ENCODE measurements at regions not wholly inside any gene's neighbourhood (a gene's known extent, or its start where the extent isn't known, plus 50 kb on each side); places are given as distances from the start of the nearest gene placed in this dataset.
A peak's percentile ranks its signal among the peaks of the same experiment; 100 is the strongest.

DNA sequence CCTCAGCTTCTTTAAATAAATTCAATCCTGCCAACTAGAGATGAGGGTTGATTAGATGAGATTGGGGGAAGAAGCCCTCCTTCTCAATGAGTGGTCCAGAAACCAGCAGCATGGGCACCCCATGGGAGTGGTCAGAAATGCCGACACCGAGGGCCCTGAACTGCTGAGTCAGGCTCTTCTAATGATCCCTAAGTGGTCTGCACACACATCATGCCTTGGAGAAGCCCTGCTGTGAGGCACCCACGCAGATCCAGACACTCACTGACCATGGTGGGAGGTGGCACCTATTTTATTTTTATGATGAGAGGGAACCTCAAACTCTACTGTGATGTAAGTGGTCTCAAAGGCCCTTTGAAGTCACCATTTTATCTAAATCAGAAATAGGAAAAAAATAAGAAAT is 72.3 kb upstream of the BOD1 start (continued):
- TF ChIP-seq EGR1 (conservative IDR thresholded peaks at IDR 0.05) (peak; percentile 57), MAFG (tag; conservative IDR thresholded peaks at IDR 0.05) (peak; percentile 90), FOXM1 (IDR thresholded peaks at IDR 0.05; ENCODE audit: low read depth) (no peak), FOXM1 (CRISPR knock-in tag; IDR thresholded peaks at IDR 0.05; ENCODE audit: low read depth) (no peak), ZNF12 (CRISPR knock-in tag; IDR thresholded peaks at IDR 0.05) (no peak), POLR3A (IDR thresholded peaks at IDR 0.05; ENCODE audit: borderline replicate concordance, extremely low read depth, insufficient read depth, insufficient read length) (no peak), SIN3B (IDR thresholded peaks at IDR 0.05; ENCODE audit: low read depth) (no peak), ZNF778 (CRISPR knock-in tag; IDR thresholded peaks at IDR 0.05) (no peak), LEF1 (IDR thresholded peaks at IDR 0.05) (0 out of 2 replicates have a peak, but pooled peaks have one; percentile 32), GATA2 (CRISPR knock-in tag; IDR thresholded peaks at IDR 0.05) (no peak), SUPT5H (IDR thresholded peaks at IDR 0.05) (no peak), C11orf30 (IDR thresholded peaks at IDR 0.05; ENCODE audit: low read depth) (peak; percentile 95), RNF2 (IDR thresholded peaks at IDR 0.05) (no peak), COPS2 (conservative IDR thresholded peaks at IDR 0.05) (no peak), MAFK (IDR thresholded peaks at IDR 0.05; ENCODE audit: low read length) (peak; percentile 87), HLTF (IDR thresholded peaks at IDR 0.05) (no peak)
- TF ChIP-seq, protein P1, sequence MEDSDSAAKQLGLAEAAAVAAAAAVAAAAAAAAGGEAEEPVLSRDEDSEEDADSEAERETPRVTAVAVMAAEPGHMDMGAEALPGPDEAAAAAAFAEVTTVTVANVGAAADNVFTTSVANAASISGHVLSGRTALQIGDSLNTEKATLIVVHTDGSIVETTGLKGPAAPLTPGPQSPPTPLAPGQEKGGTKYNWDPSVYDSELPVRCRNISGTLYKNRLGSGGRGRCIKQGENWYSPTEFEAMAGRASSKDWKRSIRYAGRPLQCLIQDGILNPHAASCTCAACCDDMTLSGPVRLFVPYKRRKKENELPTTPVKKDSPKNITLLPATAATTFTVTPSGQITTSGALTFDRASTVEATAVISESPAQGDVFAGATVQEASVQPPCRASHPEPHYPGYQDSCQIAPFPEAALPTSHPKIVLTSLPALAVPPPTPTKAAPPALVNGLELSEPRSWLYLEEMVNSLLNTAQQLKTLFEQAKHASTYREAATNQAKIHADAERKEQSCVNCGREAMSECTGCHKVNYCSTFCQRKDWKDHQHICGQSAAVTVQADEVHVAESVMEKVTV (CRISPR knock-in tag; IDR thresholded peaks at IDR 0.05) = no peak
- TF ChIP-seq, protein P2, sequence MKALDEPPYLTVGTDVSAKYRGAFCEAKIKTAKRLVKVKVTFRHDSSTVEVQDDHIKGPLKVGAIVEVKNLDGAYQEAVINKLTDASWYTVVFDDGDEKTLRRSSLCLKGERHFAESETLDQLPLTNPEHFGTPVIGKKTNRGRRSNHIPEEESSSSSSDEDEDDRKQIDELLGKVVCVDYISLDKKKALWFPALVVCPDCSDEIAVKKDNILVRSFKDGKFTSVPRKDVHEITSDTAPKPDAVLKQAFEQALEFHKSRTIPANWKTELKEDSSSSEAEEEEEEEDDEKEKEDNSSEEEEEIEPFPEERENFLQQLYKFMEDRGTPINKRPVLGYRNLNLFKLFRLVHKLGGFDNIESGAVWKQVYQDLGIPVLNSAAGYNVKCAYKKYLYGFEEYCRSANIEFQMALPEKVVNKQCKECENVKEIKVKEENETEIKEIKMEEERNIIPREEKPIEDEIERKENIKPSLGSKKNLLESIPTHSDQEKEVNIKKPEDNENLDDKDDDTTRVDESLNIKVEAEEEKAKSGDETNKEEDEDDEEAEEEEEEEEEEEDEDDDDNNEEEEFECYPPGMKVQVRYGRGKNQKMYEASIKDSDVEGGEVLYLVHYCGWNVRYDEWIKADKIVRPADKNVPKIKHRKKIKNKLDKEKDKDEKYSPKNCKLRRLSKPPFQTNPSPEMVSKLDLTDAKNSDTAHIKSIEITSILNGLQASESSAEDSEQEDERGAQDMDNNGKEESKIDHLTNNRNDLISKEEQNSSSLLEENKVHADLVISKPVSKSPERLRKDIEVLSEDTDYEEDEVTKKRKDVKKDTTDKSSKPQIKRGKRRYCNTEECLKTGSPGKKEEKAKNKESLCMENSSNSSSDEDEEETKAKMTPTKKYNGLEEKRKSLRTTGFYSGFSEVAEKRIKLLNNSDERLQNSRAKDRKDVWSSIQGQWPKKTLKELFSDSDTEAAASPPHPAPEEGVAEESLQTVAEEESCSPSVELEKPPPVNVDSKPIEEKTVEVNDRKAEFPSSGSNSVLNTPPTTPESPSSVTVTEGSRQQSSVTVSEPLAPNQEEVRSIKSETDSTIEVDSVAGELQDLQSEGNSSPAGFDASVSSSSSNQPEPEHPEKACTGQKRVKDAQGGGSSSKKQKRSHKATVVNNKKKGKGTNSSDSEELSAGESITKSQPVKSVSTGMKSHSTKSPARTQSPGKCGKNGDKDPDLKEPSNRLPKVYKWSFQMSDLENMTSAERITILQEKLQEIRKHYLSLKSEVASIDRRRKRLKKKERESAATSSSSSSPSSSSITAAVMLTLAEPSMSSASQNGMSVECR (CRISPR knock-in tag; IDR thresholded peaks at IDR 0.05) = no peak
- TF ChIP-seq, protein P3, sequence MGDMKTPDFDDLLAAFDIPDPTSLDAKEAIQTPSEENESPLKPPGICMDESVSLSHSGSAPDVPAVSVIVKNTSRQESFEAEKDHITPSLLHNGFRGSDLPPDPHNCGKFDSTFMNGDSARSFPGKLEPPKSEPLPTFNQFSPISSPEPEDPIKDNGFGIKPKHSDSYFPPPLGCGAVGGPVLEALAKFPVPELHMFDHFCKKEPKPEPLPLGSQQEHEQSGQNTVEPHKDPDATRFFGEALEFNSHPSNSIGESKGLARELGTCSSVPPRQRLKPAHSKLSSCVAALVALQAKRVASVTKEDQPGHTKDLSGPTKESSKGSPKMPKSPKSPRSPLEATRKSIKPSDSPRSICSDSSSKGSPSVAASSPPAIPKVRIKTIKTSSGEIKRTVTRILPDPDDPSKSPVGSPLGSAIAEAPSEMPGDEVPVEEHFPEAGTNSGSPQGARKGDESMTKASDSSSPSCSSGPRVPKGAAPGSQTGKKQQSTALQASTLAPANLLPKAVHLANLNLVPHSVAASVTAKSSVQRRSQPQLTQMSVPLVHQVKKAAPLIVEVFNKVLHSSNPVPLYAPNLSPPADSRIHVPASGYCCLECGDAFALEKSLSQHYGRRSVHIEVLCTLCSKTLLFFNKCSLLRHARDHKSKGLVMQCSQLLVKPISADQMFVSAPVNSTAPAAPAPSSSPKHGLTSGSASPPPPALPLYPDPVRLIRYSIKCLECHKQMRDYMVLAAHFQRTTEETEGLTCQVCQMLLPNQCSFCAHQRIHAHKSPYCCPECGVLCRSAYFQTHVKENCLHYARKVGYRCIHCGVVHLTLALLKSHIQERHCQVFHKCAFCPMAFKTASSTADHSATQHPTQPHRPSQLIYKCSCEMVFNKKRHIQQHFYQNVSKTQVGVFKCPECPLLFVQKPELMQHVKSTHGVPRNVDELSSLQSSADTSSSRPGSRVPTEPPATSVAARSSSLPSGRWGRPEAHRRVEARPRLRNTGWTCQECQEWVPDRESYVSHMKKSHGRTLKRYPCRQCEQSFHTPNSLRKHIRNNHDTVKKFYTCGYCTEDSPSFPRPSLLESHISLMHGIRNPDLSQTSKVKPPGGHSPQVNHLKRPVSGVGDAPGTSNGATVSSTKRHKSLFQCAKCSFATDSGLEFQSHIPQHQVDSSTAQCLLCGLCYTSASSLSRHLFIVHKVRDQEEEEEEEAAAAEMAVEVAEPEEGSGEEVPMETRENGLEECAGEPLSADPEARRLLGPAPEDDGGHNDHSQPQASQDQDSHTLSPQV (IDR thresholded peaks at IDR 0.05) = 0 out of 2 replicates have a peak, but pooled peaks have one; percentile 26
- TF ChIP-seq, protein P4, sequence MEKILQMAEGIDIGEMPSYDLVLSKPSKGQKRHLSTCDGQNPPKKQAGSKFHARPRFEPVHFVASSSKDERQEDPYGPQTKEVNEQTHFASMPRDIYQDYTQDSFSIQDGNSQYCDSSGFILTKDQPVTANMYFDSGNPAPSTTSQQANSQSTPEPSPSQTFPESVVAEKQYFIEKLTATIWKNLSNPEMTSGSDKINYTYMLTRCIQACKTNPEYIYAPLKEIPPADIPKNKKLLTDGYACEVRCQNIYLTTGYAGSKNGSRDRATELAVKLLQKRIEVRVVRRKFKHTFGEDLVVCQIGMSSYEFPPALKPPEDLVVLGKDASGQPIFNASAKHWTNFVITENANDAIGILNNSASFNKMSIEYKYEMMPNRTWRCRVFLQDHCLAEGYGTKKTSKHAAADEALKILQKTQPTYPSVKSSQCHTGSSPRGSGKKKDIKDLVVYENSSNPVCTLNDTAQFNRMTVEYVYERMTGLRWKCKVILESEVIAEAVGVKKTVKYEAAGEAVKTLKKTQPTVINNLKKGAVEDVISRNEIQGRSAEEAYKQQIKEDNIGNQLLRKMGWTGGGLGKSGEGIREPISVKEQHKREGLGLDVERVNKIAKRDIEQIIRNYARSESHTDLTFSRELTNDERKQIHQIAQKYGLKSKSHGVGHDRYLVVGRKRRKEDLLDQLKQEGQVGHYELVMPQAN (IDR thresholded peaks at IDR 0.05; ENCODE audit: borderline replicate concordance) = no peak

Data from K562 (cell line).